ENCODE measurements at regions not wholly inside any gene's neighbourhood (a gene's known extent, or its start where the extent isn't known, plus 50 kb on each side); places are given as distances from the start of the nearest gene placed in this dataset.
"Not testable (repeated sequence)": the region's sequence is repeated elsewhere in the genome, so short reads cannot be mapped to it uniquely, and the experiment has no call there.

GRCh38 chr7:115328018-115328417 is 406.1 kb downstream of the MDFIC start:
- ATAC-seq = no peak
- H3K36me3 ChIP-seq = no peaks in the 10 kb centered on the region
- no peak for TF ChIP-seq POLR2A (IDR thresholded peaks at IDR 0.05)
- TF ChIP-seq CTCF (IDR thresholded peaks at IDR 0.05) = no peak
- H3K9me3 ChIP-seq = no peaks in the 10 kb centered on the region
- H3K4me3 ChIP-seq = no peak overlapping the region
- H3K4me1 ChIP-seq = no peaks in the 10 kb centered on the region
- H3K27me3 ChIP-seq = no peaks in the 10 kb centered on the region
- H3K27ac ChIP-seq = no peak overlapping the region
- DNase-seq = no peak
- intact Hi-C loops (cut with DNase I) = no loop called here
- 63% methylated on average over 3 of the region's 3 CpGs for WGBS (ENCODE audit: insufficient coverage, low coverage, low lambda C conversion rate, missing lambda C conversion rate)

- Histone ChIP-seq H3K27ac (no peak overlapping the region), H3K9me3 (no peaks in the 10 kb centered on the region), H3K4me1 (no peaks in the 10 kb centered on the region), H3K27me3 (no peaks in the 10 kb centered on the region), H3K4me3 (no peak overlapping the region), H3K36me3 (no peaks in the 10 kb centered on the region)
- TF ChIP-seq POLR2A (IDR thresholded peaks at IDR 0.05) (no peak), CTCF (IDR thresholded peaks at IDR 0.05) (no peak)
- DNase-seq (no peak), ATAC-seq (no peak)
- intact Hi-C loops (cut with DNase I) = no loop called here
These were observed 405.4 kb downstream of the MDFIC start for GRCh38 chr7:115327326-115327725.

GRCh38 chr7:115319541-115319940 is 397.6 kb downstream of the MDFIC start:
- H3K4me1 ChIP-seq = no peaks in the 10 kb centered on the region
- 74% methylated on average over 2 of the region's 2 CpGs for WGBS (ENCODE audit: insufficient coverage, low coverage, low lambda C conversion rate, missing lambda C conversion rate)
- H3K27ac ChIP-seq = no peak overlapping the region
- H3K4me3 ChIP-seq = no peak overlapping the region
- no peaks in the 10 kb centered on the region for H3K27me3 ChIP-seq
- ATAC-seq = no peak
- intact Hi-C loops (cut with DNase I) = no loop called here
- H3K9me3 ChIP-seq = no peaks in the 10 kb centered on the region
- DNase-seq = no peak
- TF ChIP-seq POLR2A (IDR thresholded peaks at IDR 0.05) = no peak
- TF ChIP-seq CTCF (IDR thresholded peaks at IDR 0.05) = no peak
- no peaks in the 10 kb centered on the region for H3K36me3 ChIP-seq

GRCh38 chr7:115310316-115310715 is 388.4 kb downstream of the MDFIC start:
- H3K27me3 ChIP-seq; H3K9me3 ChIP-seq; ATAC-seq; H3K36me3 ChIP-seq; H3K27ac ChIP-seq; H3K4me3 ChIP-seq; DNase-seq; intact Hi-C loops (cut with DNase I); H3K4me1 ChIP-seq: not testable (repeated sequence)
- 83% methylated on average over 2 of the region's 2 CpGs for WGBS (ENCODE audit: insufficient coverage, low coverage, low lambda C conversion rate, missing lambda C conversion rate)

GRCh38 chr7:115306586-115306985 is 384.7 kb downstream of the MDFIC start:
- no peaks in the 10 kb centered on the region for H3K27me3 ChIP-seq
- no peaks in the 10 kb centered on the region for H3K4me1 ChIP-seq
- no peaks in the 10 kb centered on the region for H3K36me3 ChIP-seq
- ATAC-seq (no peak), DNase-seq (no peak)
- intact Hi-C loops (cut with DNase I) = no loop called here
- TF ChIP-seq CTCF (IDR thresholded peaks at IDR 0.05) = no peak
- TF ChIP-seq POLR2A (IDR thresholded peaks at IDR 0.05) = no peak
- no peaks in the 10 kb centered on the region for H3K9me3 ChIP-seq
- no peak overlapping the region for H3K27ac ChIP-seq
- 70% methylated on average over 2 of the region's 2 CpGs for WGBS (ENCODE audit: insufficient coverage, low coverage, low lambda C conversion rate, missing lambda C conversion rate)
- H3K4me3 ChIP-seq = no peak overlapping the region

Measured in right lobe of liver (tissue), 6 donors.